ENCODE measurements at regions not wholly inside any gene's neighbourhood (a gene's known extent, or its start where the extent isn't known, plus 50 kb on each side); places are given as distances from the start of the nearest gene placed in this dataset.

DNA sequence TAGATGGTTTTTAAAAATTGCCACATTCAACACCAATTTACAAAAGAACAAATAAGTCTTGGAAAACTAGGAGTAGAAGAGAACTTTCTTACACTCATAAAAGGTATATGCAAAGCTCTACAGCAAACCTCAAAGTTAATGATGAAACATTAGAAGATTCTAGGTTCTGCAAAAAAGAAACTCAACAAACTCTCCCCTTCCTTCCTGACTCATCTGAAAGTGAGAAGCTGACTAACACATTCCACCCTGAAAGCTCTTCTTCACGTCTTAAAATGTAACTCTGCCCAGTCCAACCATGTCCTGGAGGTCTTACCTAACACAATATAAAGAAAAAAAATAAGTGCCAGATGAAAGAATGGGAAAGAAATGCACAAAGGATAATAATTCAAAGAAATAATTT, 218.9 kb upstream of the ISX start:
- no peaks in the 10 kb centered on the region for H3K27me3 ChIP-seq (ENCODE audit: control insufficient read depth in 2 of 2, insufficient read depth in 2 of 2, low read length in 2 of 2)
- no peak overlapping the region for H3K27ac ChIP-seq (ENCODE audit: low read depth in 2 of 2, low read length in 2 of 2)
- no peaks in the 10 kb centered on the region for H3K4me1 ChIP-seq (ENCODE audit: control insufficient read depth in 2 of 2, insufficient read depth in 2 of 2, low read length in 2 of 2)
- no peak overlapping the region for H3K4me3 ChIP-seq (ENCODE audit: low read length in 2 of 2)
- no peak overlapping the region for H3K9ac ChIP-seq (ENCODE audit: low read depth in 1 of 2, low read length in 2 of 2)
- H3K9me3 ChIP-seq (ENCODE audit: control insufficient read depth in 2 of 2, low read length in 2 of 2) = no peaks in the 10 kb centered on the region
- no peaks in the 10 kb centered on the region for H3K36me3 ChIP-seq (ENCODE audit: control insufficient read depth in 2 of 2, insufficient read depth in 2 of 2, low read length in 2 of 2)

GRCh38 chr22:34849965-34850364, 216.0 kb upstream of the ISX start:
- Histone ChIP-seq H3K36me3 (ENCODE audit: control insufficient read depth in 2 of 2, insufficient read depth in 2 of 2, low read length in 2 of 2) (no peaks in the 10 kb centered on the region), H3K4me3 (ENCODE audit: low read length in 2 of 2) (no peak overlapping the region), H3K4me1 (ENCODE audit: control insufficient read depth in 2 of 2, insufficient read depth in 2 of 2, low read length in 2 of 2) (no peaks in the 10 kb centered on the region), H3K9me3 (ENCODE audit: control insufficient read depth in 2 of 2, low read length in 2 of 2) (no peaks in the 10 kb centered on the region), H3K27ac (ENCODE audit: low read depth in 2 of 2, low read length in 2 of 2) (no peak overlapping the region), H3K9ac (ENCODE audit: low read depth in 1 of 2, low read length in 2 of 2) (no peak overlapping the region), H3K27me3 (ENCODE audit: control insufficient read depth in 2 of 2, insufficient read depth in 2 of 2, low read length in 2 of 2) (no peaks in the 10 kb centered on the region)

- no peaks in the 10 kb centered on the region for H3K36me3 ChIP-seq (ENCODE audit: control insufficient read depth in 2 of 2, insufficient read depth in 2 of 2, low read length in 2 of 2)
- H3K9me3 ChIP-seq (ENCODE audit: control insufficient read depth in 2 of 2, low read length in 2 of 2) = no peaks in the 10 kb centered on the region
- H3K4me1 ChIP-seq (ENCODE audit: control insufficient read depth in 2 of 2, insufficient read depth in 2 of 2, low read length in 2 of 2) = no peaks in the 10 kb centered on the region
- H3K27ac ChIP-seq (ENCODE audit: low read depth in 2 of 2, low read length in 2 of 2) = no peak overlapping the region
- no peak overlapping the region for H3K4me3 ChIP-seq (ENCODE audit: low read length in 2 of 2)
- no peaks in the 10 kb centered on the region for H3K27me3 ChIP-seq (ENCODE audit: control insufficient read depth in 2 of 2, insufficient read depth in 2 of 2, low read length in 2 of 2)
- no peak overlapping the region for H3K9ac ChIP-seq (ENCODE audit: low read depth in 1 of 2, low read length in 2 of 2)
Measured at GRCh38 chr22:34851918-34852662, 213.9 kb upstream of the ISX start.

DNA sequence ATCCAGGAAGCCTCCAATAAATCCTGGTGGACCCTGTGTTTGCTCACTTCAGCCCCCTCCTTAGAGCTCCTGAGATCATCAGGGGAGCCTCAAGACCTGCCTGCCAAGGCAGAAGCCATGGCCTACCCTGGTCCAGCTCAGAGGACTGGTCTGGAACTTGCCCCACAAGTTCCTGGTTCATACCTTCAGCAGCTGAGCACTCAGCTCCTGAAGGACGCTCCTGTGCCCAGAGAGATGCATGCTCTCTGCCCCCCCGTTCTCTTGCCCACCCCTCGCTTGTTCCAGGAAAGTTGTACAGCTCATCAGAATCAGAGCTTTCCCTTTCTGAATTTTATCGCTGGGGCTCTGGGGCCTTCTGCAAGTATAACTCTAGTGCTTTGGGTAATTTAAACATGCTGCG, 210.5 kb upstream of the ISX start:
- H3K4me3 ChIP-seq (ENCODE audit: low read length in 2 of 2) = no peak overlapping the region
- H3K27me3 ChIP-seq (ENCODE audit: control insufficient read depth in 2 of 2, insufficient read depth in 2 of 2, low read length in 2 of 2) = no peaks in the 10 kb centered on the region
- no peaks in the 10 kb centered on the region for H3K36me3 ChIP-seq (ENCODE audit: control insufficient read depth in 2 of 2, insufficient read depth in 2 of 2, low read length in 2 of 2)
- H3K27ac ChIP-seq (ENCODE audit: low read depth in 2 of 2, low read length in 2 of 2) = no peak overlapping the region
- no peaks in the 10 kb centered on the region for H3K9me3 ChIP-seq (ENCODE audit: control insufficient read depth in 2 of 2, low read length in 2 of 2)
- H3K4me1 ChIP-seq (ENCODE audit: control insufficient read depth in 2 of 2, insufficient read depth in 2 of 2, low read length in 2 of 2) = no peaks in the 10 kb centered on the region
- H3K9ac ChIP-seq (ENCODE audit: low read depth in 1 of 2, low read length in 2 of 2) = no peak overlapping the region

DNA sequence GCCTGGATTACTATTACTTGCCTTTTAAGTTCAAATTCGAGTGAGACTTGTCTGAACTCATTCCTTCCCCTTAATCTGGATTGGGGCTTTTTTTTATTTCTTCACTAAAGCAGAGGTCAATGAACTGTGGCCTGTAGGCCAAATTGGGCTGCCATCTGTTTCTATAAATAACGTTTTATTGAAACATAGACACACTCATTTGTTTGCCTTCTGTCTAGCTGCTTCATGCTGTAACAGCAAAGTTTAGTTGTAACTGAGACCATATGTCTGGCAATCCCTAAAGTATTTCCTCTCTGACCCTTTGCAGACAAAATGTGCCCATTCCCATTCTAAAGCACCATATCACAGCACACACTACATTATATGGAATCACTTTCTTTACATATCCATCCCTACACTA, 207.9 kb upstream of the ISX start:
- peaks cover 0 to 3% of the 10 kb centered on the region in 2 donors for H3K27me3 ChIP-seq (ENCODE audit: control insufficient read depth in 2 of 2, insufficient read depth in 2 of 2, low read length in 2 of 2)
- no peak overlapping the region for H3K9ac ChIP-seq (ENCODE audit: low read depth in 1 of 2, low read length in 2 of 2)
- H3K9me3 ChIP-seq (ENCODE audit: control insufficient read depth in 2 of 2, low read length in 2 of 2) = no peaks in the 10 kb centered on the region
- H3K4me3 ChIP-seq (ENCODE audit: low read length in 2 of 2) = no peak overlapping the region
- H3K36me3 ChIP-seq (ENCODE audit: control insufficient read depth in 2 of 2, insufficient read depth in 2 of 2, low read length in 2 of 2) = no peaks in the 10 kb centered on the region
- H3K4me1 ChIP-seq (ENCODE audit: control insufficient read depth in 2 of 2, insufficient read depth in 2 of 2, low read length in 2 of 2) = no peaks in the 10 kb centered on the region
- H3K27ac ChIP-seq (ENCODE audit: low read depth in 2 of 2, low read length in 2 of 2) = no peak overlapping the region

DNA sequence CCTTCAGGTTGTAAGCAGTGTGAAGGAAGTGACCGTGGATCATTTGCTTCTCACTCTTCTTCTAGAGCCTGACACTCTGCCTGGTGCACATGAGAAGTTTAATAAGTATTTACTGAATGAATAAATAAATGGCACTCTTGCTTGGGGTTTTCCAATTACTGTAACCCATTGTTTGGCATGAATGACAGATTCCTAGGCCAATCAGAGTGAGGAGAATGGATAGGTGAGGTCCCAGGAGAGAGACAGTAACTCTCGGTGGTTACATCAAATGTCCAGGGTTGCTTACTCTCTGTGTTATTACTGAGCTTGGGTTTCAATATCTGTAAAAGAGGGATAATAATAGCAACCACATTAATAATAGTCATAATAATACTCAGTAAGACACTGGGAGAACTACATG, 204.2 kb upstream of the ISX start:
- no peaks in the 10 kb centered on the region for H3K36me3 ChIP-seq (ENCODE audit: control insufficient read depth in 2 of 2, insufficient read depth in 2 of 2, low read length in 2 of 2)
- H3K4me1 ChIP-seq (ENCODE audit: control insufficient read depth in 2 of 2, insufficient read depth in 2 of 2, low read length in 2 of 2) = no peaks in the 10 kb centered on the region
- peaks cover 0 to 3% of the 10 kb centered on the region in 2 donors for H3K27me3 ChIP-seq (ENCODE audit: control insufficient read depth in 2 of 2, insufficient read depth in 2 of 2, low read length in 2 of 2)
- H3K27ac ChIP-seq (ENCODE audit: low read depth in 2 of 2, low read length in 2 of 2) = no peak overlapping the region
- no peak overlapping the region for H3K9ac ChIP-seq (ENCODE audit: low read depth in 1 of 2, low read length in 2 of 2)
- H3K4me3 ChIP-seq (ENCODE audit: low read length in 2 of 2) = no peak overlapping the region
- H3K9me3 ChIP-seq (ENCODE audit: control insufficient read depth in 2 of 2, low read length in 2 of 2) = no peaks in the 10 kb centered on the region

- H3K27ac ChIP-seq (ENCODE audit: low read depth in 2 of 2, low read length in 2 of 2) = no peak overlapping the region
- H3K27me3 ChIP-seq (ENCODE audit: control insufficient read depth in 2 of 2, insufficient read depth in 2 of 2, low read length in 2 of 2) = peaks cover 0 to 3% of the 10 kb centered on the region in 2 donors
- H3K9me3 ChIP-seq (ENCODE audit: control insufficient read depth in 2 of 2, low read length in 2 of 2) = no peaks in the 10 kb centered on the region
- H3K9ac ChIP-seq (ENCODE audit: low read depth in 1 of 2, low read length in 2 of 2) = no peak overlapping the region
- no peak overlapping the region for H3K4me3 ChIP-seq (ENCODE audit: low read length in 2 of 2)
- no peaks in the 10 kb centered on the region for H3K4me1 ChIP-seq (ENCODE audit: control insufficient read depth in 2 of 2, insufficient read depth in 2 of 2, low read length in 2 of 2)
- no peaks in the 10 kb centered on the region for H3K36me3 ChIP-seq (ENCODE audit: control insufficient read depth in 2 of 2, insufficient read depth in 2 of 2, low read length in 2 of 2)
Measured at GRCh38 chr22:34866081-34866480, 199.9 kb upstream of the ISX start.

GRCh38 chr22:34866495-34867131, 199.3 kb upstream of the ISX start:
- H3K27me3 ChIP-seq (ENCODE audit: control insufficient read depth in 2 of 2, insufficient read depth in 2 of 2, low read length in 2 of 2) = peaks cover 0 to 3% of the 10 kb centered on the region in 2 donors
- H3K36me3 ChIP-seq (ENCODE audit: control insufficient read depth in 2 of 2, insufficient read depth in 2 of 2, low read length in 2 of 2) = no peaks in the 10 kb centered on the region
- H3K4me3 ChIP-seq (ENCODE audit: low read length in 2 of 2) = no peak overlapping the region
- H3K4me1 ChIP-seq (ENCODE audit: control insufficient read depth in 2 of 2, insufficient read depth in 2 of 2, low read length in 2 of 2) = no peaks in the 10 kb centered on the region
- no peaks in the 10 kb centered on the region for H3K9me3 ChIP-seq (ENCODE audit: control insufficient read depth in 2 of 2, low read length in 2 of 2)
- no peak overlapping the region for H3K9ac ChIP-seq (ENCODE audit: low read depth in 1 of 2, low read length in 2 of 2)
- no peak overlapping the region for H3K27ac ChIP-seq (ENCODE audit: low read depth in 2 of 2, low read length in 2 of 2)

- Histone ChIP-seq H3K9me3 (ENCODE audit: control insufficient read depth in 2 of 2, low read length in 2 of 2) (no peaks in the 10 kb centered on the region), H3K27me3 (ENCODE audit: control insufficient read depth in 2 of 2, insufficient read depth in 2 of 2, low read length in 2 of 2) (no peaks in the 10 kb centered on the region), H3K27ac (ENCODE audit: low read depth in 2 of 2, low read length in 2 of 2) (no peak overlapping the region), H3K9ac (ENCODE audit: low read depth in 1 of 2, low read length in 2 of 2) (no peak overlapping the region), H3K4me3 (ENCODE audit: low read length in 2 of 2) (no peak overlapping the region), H3K4me1 (ENCODE audit: control insufficient read depth in 2 of 2, insufficient read depth in 2 of 2, low read length in 2 of 2) (no peaks in the 10 kb centered on the region), H3K36me3 (ENCODE audit: control insufficient read depth in 2 of 2, insufficient read depth in 2 of 2, low read length in 2 of 2) (no peaks in the 10 kb centered on the region)
Measured at GRCh38 chr22:34877506-34877905, 188.5 kb upstream of the ISX start.

GRCh38 chr22:34878171-34878570, 187.8 kb upstream of the ISX start:
- no peak overlapping the region for H3K9ac ChIP-seq (ENCODE audit: low read depth in 1 of 2, low read length in 2 of 2)
- no peak overlapping the region for H3K4me3 ChIP-seq (ENCODE audit: low read length in 2 of 2)
- H3K27ac ChIP-seq (ENCODE audit: low read depth in 2 of 2, low read length in 2 of 2) = no peak overlapping the region
- no peaks in the 10 kb centered on the region for H3K27me3 ChIP-seq (ENCODE audit: control insufficient read depth in 2 of 2, insufficient read depth in 2 of 2, low read length in 2 of 2)
- no peaks in the 10 kb centered on the region for H3K9me3 ChIP-seq (ENCODE audit: control insufficient read depth in 2 of 2, low read length in 2 of 2)
- H3K4me1 ChIP-seq (ENCODE audit: control insufficient read depth in 2 of 2, insufficient read depth in 2 of 2, low read length in 2 of 2) = no peaks in the 10 kb centered on the region
- no peaks in the 10 kb centered on the region for H3K36me3 ChIP-seq (ENCODE audit: control insufficient read depth in 2 of 2, insufficient read depth in 2 of 2, low read length in 2 of 2)

All from mucosa of rectum (tissue), 2 donors.